Stimulated activated CD4-positive, alpha-beta T cell treated with anti-CD3 and anti-CD28 coated beads, Interleukin-4, amount 100 ng/mL, for 48 hours (primary cell): ENCODE measurements at regions not wholly inside any gene's neighbourhood (a gene's known extent, or its start where the extent isn't known, plus 50 kb on each side); places are given as distances from the start of the nearest gene placed in this dataset.
A peak's percentile ranks its signal among the peaks of the same experiment; 100 is the strongest.
"Not testable (repeated sequence)": the region's sequence is repeated elsewhere in the genome, so short reads cannot be mapped to it uniquely, and the experiment has no call there.

Experiments
- DNase-seq, 2 donors: peaks; one replicate each; pipeline ENCODE4 v3.0.0-alpha.2; 2020; ENCODE audit warnings: low read depth in 2 of 2

- peak; percentile 98 to 99 for DNase-seq
Measured at GRCh38 chr4:3955321-3956164, 189.4 kb downstream of the ADRA2C start.

- not testable (repeated sequence) for DNase-seq
Measured at GRCh38 chr4:3956165-3956867, 190.1 kb downstream of the ADRA2C start.

- not testable (repeated sequence) for DNase-seq
Measured at GRCh38 chr4:3961091-3961672, 195.0 kb downstream of the ADRA2C start.

GRCh38 chr4:3964572-3965278 lies 198.5 kb downstream of the ADRA2C start:
- DNase-seq: not testable (repeated sequence)

GRCh38 chr4:3967204-3967603 lies 201.0 kb downstream of the ADRA2C start:
- not testable (repeated sequence) for DNase-seq

- not testable (repeated sequence) for DNase-seq
Measured at GRCh38 chr4:3972626-3973025, 206.4 kb downstream of the ADRA2C start.

- not testable (repeated sequence) for DNase-seq
Measured at GRCh38 chr4:3973581-3974200, 207.5 kb downstream of the ADRA2C start.

GRCh38 chr4:3983518-3984125 lies 217.4 kb downstream of the ADRA2C start:
- not testable (repeated sequence) for DNase-seq

GRCh38 chr4:3984796-3985195 lies 218.6 kb downstream of the ADRA2C start:
- not testable (repeated sequence) for DNase-seq

GRCh38 chr4:3986412-3986811 lies 220.2 kb downstream of the ADRA2C start:
- DNase-seq: not testable (repeated sequence)

- DNase-seq: not testable (repeated sequence)
Measured at GRCh38 chr4:3997386-3997785, 229.3 kb downstream of the OTOP1 start.

GRCh38 chr4:4004036-4004435 lies 222.7 kb downstream of the OTOP1 start:
- not testable (repeated sequence) for DNase-seq

GRCh38 chr4:4004702-4005101 lies 222.0 kb downstream of the OTOP1 start:
- DNase-seq: not testable (repeated sequence)

- not testable (repeated sequence) for DNase-seq
Measured at GRCh38 chr4:4006356-4006755, 220.4 kb downstream of the OTOP1 start.

- not testable (repeated sequence) for DNase-seq
Measured at GRCh38 chr4:4019071-4019470, 207.7 kb downstream of the OTOP1 start.

GRCh38 chr4:4021161-4021560 lies 205.6 kb downstream of the OTOP1 start:
- not testable (repeated sequence) for DNase-seq

- not testable (repeated sequence) for DNase-seq
Measured at GRCh38 chr4:4026708-4027107, 200.0 kb downstream of the OTOP1 start.

- DNase-seq: not testable (repeated sequence)
Measured at GRCh38 chr4:4028752-4029151, 198.0 kb downstream of the OTOP1 start.

- DNase-seq: not testable (repeated sequence)
Measured at GRCh38 chr4:4030509-4030908, 196.2 kb downstream of the OTOP1 start.

- DNase-seq: not testable (repeated sequence)
Measured at GRCh38 chr4:4031446-4032135, 195.1 kb downstream of the OTOP1 start.
